OCI-LY1 (cell line): ENCODE measurements at regions not wholly inside any gene's neighbourhood (a gene's known extent, or its start where the extent isn't known, plus 50 kb on each side); places are given as distances from the start of the nearest gene placed in this dataset.

ENCODE experiments used
- EZH2 ChIP-seq: fragments of 200-600 bp; sonication (generic), shearing (Covaris generic); IDR thresholded peaks from 2 replicates; pipeline ENCODE4 v1.8.0; 2017; ENCODE audit warnings: borderline replicate concordance, mixed run types, mild to moderate bottlenecking, antibody characterized with exemption, low read length, moderate library complexity, mixed read lengths
- TF ChIP-seq, protein P1 (sequence below): fragments of 200-600 bp; sonication (generic), shearing (Covaris generic); IDR thresholded peaks from 2 replicates; pipeline ENCODE4 v1.5.1; 2017; ENCODE audit warnings: mild to moderate bottlenecking, antibody characterized with exemption, low read length, moderate library complexity, mixed read lengths

DNA sequence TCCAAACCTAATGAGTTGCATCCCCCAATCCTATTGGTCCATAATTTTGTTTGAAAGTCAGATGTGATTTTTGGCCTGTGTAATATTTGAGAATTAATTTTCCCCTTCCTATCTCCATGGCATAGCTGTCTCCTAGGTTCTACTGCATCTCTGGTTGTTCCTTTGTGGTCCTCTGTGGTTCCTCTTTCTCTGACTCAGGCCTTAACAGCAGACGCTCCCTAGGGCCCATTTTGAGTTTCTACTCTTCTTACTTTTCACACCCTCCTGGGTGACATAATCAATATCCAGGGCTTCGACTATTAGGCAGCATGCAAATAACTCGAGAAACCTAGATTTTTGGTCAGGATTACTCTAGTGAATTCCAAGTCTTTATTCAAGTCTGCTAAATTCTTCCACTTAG is 160.7 kb downstream of the RFC3 start:
- TF ChIP-seq, protein P1, sequence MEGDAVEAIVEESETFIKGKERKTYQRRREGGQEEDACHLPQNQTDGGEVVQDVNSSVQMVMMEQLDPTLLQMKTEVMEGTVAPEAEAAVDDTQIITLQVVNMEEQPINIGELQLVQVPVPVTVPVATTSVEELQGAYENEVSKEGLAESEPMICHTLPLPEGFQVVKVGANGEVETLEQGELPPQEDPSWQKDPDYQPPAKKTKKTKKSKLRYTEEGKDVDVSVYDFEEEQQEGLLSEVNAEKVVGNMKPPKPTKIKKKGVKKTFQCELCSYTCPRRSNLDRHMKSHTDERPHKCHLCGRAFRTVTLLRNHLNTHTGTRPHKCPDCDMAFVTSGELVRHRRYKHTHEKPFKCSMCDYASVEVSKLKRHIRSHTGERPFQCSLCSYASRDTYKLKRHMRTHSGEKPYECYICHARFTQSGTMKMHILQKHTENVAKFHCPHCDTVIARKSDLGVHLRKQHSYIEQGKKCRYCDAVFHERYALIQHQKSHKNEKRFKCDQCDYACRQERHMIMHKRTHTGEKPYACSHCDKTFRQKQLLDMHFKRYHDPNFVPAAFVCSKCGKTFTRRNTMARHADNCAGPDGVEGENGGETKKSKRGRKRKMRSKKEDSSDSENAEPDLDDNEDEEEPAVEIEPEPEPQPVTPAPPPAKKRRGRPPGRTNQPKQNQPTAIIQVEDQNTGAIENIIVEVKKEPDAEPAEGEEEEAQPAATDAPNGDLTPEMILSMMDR: no peak
- no peak for TF ChIP-seq EZH2
